ENCODE measurements at regions not wholly inside any gene's neighbourhood (a gene's known extent, or its start where the extent isn't known, plus 50 kb on each side); places are given as distances from the start of the nearest gene placed in this dataset.

DNA sequence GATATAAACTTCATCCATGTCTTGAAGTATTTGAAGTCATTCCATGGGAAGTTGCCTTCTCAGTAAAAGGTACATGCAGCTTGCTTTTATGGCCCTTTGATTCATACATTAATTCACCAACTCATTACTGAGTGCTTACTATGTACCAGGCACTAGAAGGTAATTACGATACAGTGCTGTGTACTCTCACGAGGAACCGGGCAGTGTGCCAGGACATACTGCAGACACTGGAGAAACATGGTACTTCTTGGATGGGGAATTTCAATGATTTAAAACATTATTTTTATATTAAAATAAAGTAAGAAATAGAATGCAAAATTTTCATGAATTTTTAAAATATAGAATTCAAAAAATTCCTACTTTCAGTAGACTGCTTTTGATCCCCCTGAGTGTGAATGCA is 71.4 kb upstream of the WDR41 start:
- TF ChIP-seq CTCF (conservative IDR thresholded peaks at IDR 0.05) = no peak
- TF ChIP-seq EZH2 (IDR thresholded peaks at IDR 0.05; ENCODE audit: low read depth) = no peak
